K562 (cell line): ENCODE measurements at regions not wholly inside any gene's neighbourhood (a gene's known extent, or its start where the extent isn't known, plus 50 kb on each side); places are given as distances from the start of the nearest gene placed in this dataset.

Source experiments
- ATAC-seq: fragments of 200-7000 bp; cut with Tn5 transposase; 3 replicates; pipeline ENCODE4 v1.9.1; 2020; ENCODE audit warnings: moderate library complexity
- BruUV-seq: library from RNA; stranded (reverse); fragments of 400-500 nt; replicated peaks from 2 replicates; lab custom pipeline; 2021; lab: Mats Ljungman, UMichigan
- CTCF ChIA-PET: fragments of 300-600 bp; formaldehyde crosslinking; extraction: SDS; loops from one replicate; lab custom pipeline; 2021; ENCODE audit warnings: low intra/inter-chr PET ratio; lab: Yijun Ruan, JAX
- POLR2A ChIA-PET: fragments of 300-600, 350-650 bp; sonication (Branson Sonifier 250); formaldehyde crosslinking; extraction: SDS; loops from one replicate; lab custom pipeline; 2021; ENCODE audit warnings: antibody characterized with exemption, inconsistent platforms; lab: Yijun Ruan, JAX
- DNase-seq, 4 experiments: peaks; one replicate each; pipeline versions ENCODE4 v3.0.0 to v3.0.0-alpha.2; 2011 to 2018; ENCODE audit warnings: low spot score in 3 of 4, mixed read lengths in 3 of 4; ENCODE audit errors: extremely low read depth in 1 of 4
- FAIRE-seq: peaks from 2 replicates; lab custom pipeline; 2011; peaks lifted over from hg19 to GRCh38; lab: Jason Lieb, UNC
- H2AFZ ChIP-seq: 2 replicates; pipeline ENCODE4 v1.6.0; 2011; ENCODE audit warnings: low read depth, low read length, control low read depth, inconsistent platforms
- H3K27ac ChIP-seq: fragments of 200-600 bp; 3 replicates; pipeline ENCODE4 v1.8.0; 2011; ENCODE audit warnings: low read depth, mild to moderate bottlenecking, control low read depth, inconsistent platforms, low read length, moderate library complexity, mixed read lengths; ENCODE audit errors: extremely low read depth
- H3K27me3 ChIP-seq, 2 experiments: fragments of 300-600 bp in 1 of 2; 2 replicates in 1 of 2; 3 replicates in 1 of 2; pipeline versions ENCODE4 v1.6.0 to v1.8.0; 2011; ENCODE audit warnings: inconsistent platforms in 2 of 2, low read length in 2 of 2, mild to moderate bottlenecking in 1 of 2, mixed read lengths in 1 of 2, moderate library complexity in 1 of 2; ENCODE audit not compliant: control insufficient read depth in 2 of 2, insufficient read depth in 2 of 2
- H3K36me3 ChIP-seq: fragments of 300-600 bp; 3 replicates; pipeline ENCODE4 v1.8.0; 2011; ENCODE audit warnings: mild to moderate bottlenecking, low read length, inconsistent platforms; ENCODE audit not compliant: control insufficient read depth, insufficient read depth
- H3K4me1 ChIP-seq, 2 experiments: fragments of 200-600 bp in 1 of 2; replicated peaks in 1 of 2; 2 replicates in 1 of 2; 3 replicates in 1 of 2; pipeline versions ENCODE4 v1.5.1 to v1.8.0; 2011; ENCODE audit warnings: inconsistent platforms in 2 of 2, low read length in 2 of 2, mild to moderate bottlenecking in 1 of 2, mixed read lengths in 1 of 2, moderate library complexity in 1 of 2; ENCODE audit not compliant: control insufficient read depth in 2 of 2, insufficient read depth in 2 of 2
- H3K4me2 ChIP-seq: 2 replicates; pipeline ENCODE4 v1.6.1; 2011; ENCODE audit warnings: low read length, control low read depth, inconsistent platforms, mixed read lengths; ENCODE audit not compliant: insufficient read depth
- H3K4me3 ChIP-seq: fragments of 200-600 bp; sonication (generic), shearing (Covaris generic); 2 replicates; pipeline ENCODE4 v1.5.1; 2016; ENCODE audit warnings: control low read depth, inconsistent platforms
- H3K79me2 ChIP-seq: fragments of 200-600 bp; 3 replicates; pipeline ENCODE4 v1.8.0; 2011; ENCODE audit warnings: low read length, inconsistent platforms; ENCODE audit not compliant: control insufficient read depth, insufficient read depth
- H3K9ac ChIP-seq, 2 experiments: 2 replicates each; pipeline versions ENCODE4 v1.6.0 to v1.6.1; 2011; ENCODE audit warnings: low read depth in 2 of 2, low read length in 2 of 2, control low read depth in 1 of 2, inconsistent platforms in 1 of 2, mild to moderate bottlenecking in 1 of 2, mixed read lengths in 1 of 2; ENCODE audit not compliant: insufficient read depth in 1 of 2
- H3K9me1 ChIP-seq: one replicate; pipeline ENCODE4 v1.6.0; 2011; ENCODE audit warnings: inconsistent platforms, mild to moderate bottlenecking, low read length, moderate library complexity; ENCODE audit not compliant: control insufficient read depth, insufficient read depth
- H3K9me3 ChIP-seq: replicated peaks from 2 replicates; pipeline ENCODE4 v1.5.1; 2011; ENCODE audit warnings: low read depth, low read length, inconsistent platforms; ENCODE audit not compliant: control insufficient read depth, insufficient read depth
- H4K20me1 ChIP-seq: replicated peaks from 2 replicates; pipeline ENCODE4 v1.6.1; 2011; ENCODE audit warnings: low read length, inconsistent platforms, mixed read lengths; ENCODE audit not compliant: control insufficient read depth, insufficient read depth
- CHD7 ChIP-seq: fragments of 200-600 bp; sonication (generic); IDR thresholded peaks from one replicate; pipeline ENCODE4 v1.6.1; 2012; ENCODE audit warnings: mild to moderate bottlenecking, low read depth, low read length, inconsistent platforms
- CTBP1 ChIP-seq: fragments of 450-650 bp; IDR thresholded peaks from 2 replicates; pipeline ENCODE4 v1.6.1; 2016; ENCODE audit warnings: borderline replicate concordance
- LARP7 ChIP-seq: fragments of 450-650 bp; IDR thresholded peaks from 2 replicates; pipeline ENCODE4 v1.6.1; 2016
- MXI1 ChIP-seq: IDR thresholded peaks from 2 replicates; pipeline ENCODE4 v1.6.1; 2011; ENCODE audit warnings: low read depth, mild to moderate bottlenecking, improper control_type of control experiment, low read length
- NCOA4 ChIP-seq: fragments of 450-650 bp; IDR thresholded peaks from 2 replicates; pipeline ENCODE4 v1.6.1; 2018; ENCODE audit warnings: mild to moderate bottlenecking; ENCODE audit not compliant: partially characterized antibody
- TBP ChIP-seq: optimal IDR thresholded peaks from 2 replicates; pipeline ENCODE3; 2011; ENCODE audit warnings: low read depth, low read length, improper control_type of control experiment
- ZNF197 ChIP-seq: fragments of 200-800 bp; sonication (Bioruptor generic); IDR thresholded peaks from 2 replicates; pipeline ENCODE4 v1.6.1; 2016; ENCODE audit warnings: low read depth, missing genetic modification characterization, missing compliant biosample characterization
- ZNF3 ChIP-seq: fragments of 250-450 bp; sonication (Bioruptor Pico); IDR thresholded peaks from 2 replicates; pipeline ENCODE4 v1.5.0; 2021; ENCODE audit warnings: mild to moderate bottlenecking, moderate library complexity
- ZNF408 ChIP-seq: fragments of 250-450 bp; sonication (Bioruptor Pico); IDR thresholded peaks from 2 replicates; pipeline ENCODE4 v1.4.0; 2020; ENCODE audit warnings: low read depth, mild to moderate bottlenecking, moderate library complexity
- ZNF79 ChIP-seq: fragments of 250-450 bp; sonication (Bioruptor Pico); IDR thresholded peaks from 2 replicates; pipeline ENCODE4 v1.4.0; 2020; ENCODE audit warnings: low read depth, mild to moderate bottlenecking, moderate library complexity
- WGBS: fragments of 100-300 bp; shearing (Covaris generic); methylation state at CpG from one replicate; pipeline ENCODE4 v1.1.6; 2016; ENCODE audit warnings: low coverage, mixed read lengths; ENCODE audit not compliant: insufficient coverage; ENCODE audit errors: missing lambda C conversion rate; 5-methylcytosine and 5-hydroxymethylcytosine counted together
- in situ Hi-C: fragments of 300-500 bp; cut with MboI; formaldehyde crosslinking; loops from 4 replicates; pipeline ENCODE4 v1.15.0; 2018; ENCODE audit warnings: inconsistent platforms, mixed read lengths
- intact Hi-C: fragments of 100-400 bp; cut with micrococcal nuclease; formaldehyde crosslinking; loops from 2 replicates; pipeline ENCODE4 v1.14.2; 2022
- TF ChIP-seq, protein P1 (sequence below), 2 experiments: fragments of 200-800 bp in 1 of 2; sonication (Bioruptor generic) in 1 of 2; sonication (generic) in 1 of 2; formaldehyde crosslinking in 1 of 2; IDR thresholded peaks in 1 of 2; conservative IDR thresholded peaks in 1 of 2; 2 replicates each; pipeline versions ENCODE4 v1.5.0 to v1.6.1; 2016 to 2020; ENCODE audit warnings: missing compliant biosample characterization in 1 of 2, missing genetic modification characterization in 1 of 2, missing genetic modification reagents in 1 of 2

- Histone ChIP-seq H3K27me3 (no peaks in the 10 kb centered on the region; a peak in 1 of 5 replicates), H3K9me3 (no peaks in the 10 kb centered on the region), H3K36me3 (no peaks in the 10 kb centered on the region), H3K79me2 (no peaks in the 10 kb centered on the region), H3K27ac (no peak overlapping the region), H3K4me1 (no peaks in the 10 kb centered on the region), H3K9ac (no peak overlapping the region), H3K9me1 (peaks cover 2% of the 10 kb centered on the region), H3K4me2 (no peak overlapping the region), H2AFZ (no peak overlapping the region), H3K4me3 (no peak overlapping the region), H4K20me1 (no peaks in the 10 kb centered on the region)
- 0% methylated on average over 3 of the region's 7 CpGs for WGBS
- DNase-seq = no peak
- in situ Hi-C loops = no loop called here
- FAIRE-seq = no peak
- no peak for ATAC-seq
- intact Hi-C loops = no loop called here
- ChIA-PET CTCF (no interaction called here), POLR2A (interaction anchor here (0.6 kb wide), 1 partner anchor 43 kb away, joined by 3 read pairs; no protein-coding TSS in a partner anchor)
- BruUV-seq = no TSS peak
- no peak for TF ChIP-seq ZNF197
- TF ChIP-seq, protein P1, sequence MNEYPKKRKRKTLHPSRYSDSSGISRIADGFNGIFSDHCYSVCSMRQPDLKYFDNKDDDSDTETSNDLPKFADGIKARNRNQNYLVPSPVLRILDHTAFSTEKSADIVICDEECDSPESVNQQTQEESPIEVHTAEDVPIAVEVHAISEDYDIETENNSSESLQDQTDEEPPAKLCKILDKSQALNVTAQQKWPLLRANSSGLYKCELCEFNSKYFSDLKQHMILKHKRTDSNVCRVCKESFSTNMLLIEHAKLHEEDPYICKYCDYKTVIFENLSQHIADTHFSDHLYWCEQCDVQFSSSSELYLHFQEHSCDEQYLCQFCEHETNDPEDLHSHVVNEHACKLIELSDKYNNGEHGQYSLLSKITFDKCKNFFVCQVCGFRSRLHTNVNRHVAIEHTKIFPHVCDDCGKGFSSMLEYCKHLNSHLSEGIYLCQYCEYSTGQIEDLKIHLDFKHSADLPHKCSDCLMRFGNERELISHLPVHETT (CRISPR knock-in tag; conservative IDR thresholded peaks at IDR 0.05 in 1 of 2, IDR thresholded peaks at IDR 0.05 in 1 of 2) = no peak
- TF ChIP-seq CHD7 = no peak
- no peak for TF ChIP-seq NCOA4
- no peak for TF ChIP-seq ZNF79 (CRISPR knock-in tag)
- no peak for TF ChIP-seq ZNF408 (CRISPR knock-in tag)
- TF ChIP-seq LARP7 = no peak
- no peak for TF ChIP-seq TBP
- no peak for TF ChIP-seq MXI1
- no peak for TF ChIP-seq ZNF3 (CRISPR knock-in tag)
- TF ChIP-seq CTBP1 = no peak
Observed at GRCh38 chr22:49243965-49244364, 583.7 kb downstream of the BRD1 start.
